OCI-LY3 (cell line): ENCODE measurements at regions not wholly inside any gene's neighbourhood (a gene's known extent, or its start where the extent isn't known, plus 50 kb on each side); places are given as distances from the start of the nearest gene placed in this dataset.
"Not testable (repeated sequence)": the region's sequence is repeated elsewhere in the genome, so short reads cannot be mapped to it uniquely, and the experiment has no call there.

Source experiments
- CTCF ChIP-seq: fragments of 200-600, 300-600 bp; sonication (generic); IDR thresholded peaks from 2 replicates; pipeline ENCODE4 v1.5.1; 2014; ENCODE audit warnings: antibody characterized with exemption, low read length, low read depth
- EZH2phosphoT487 ChIP-seq: fragments of 200-600 bp; shearing (Covaris generic); IDR thresholded peaks from 2 replicates; pipeline ENCODE4 v1.6.1; 2018; ENCODE audit warnings: antibody characterized with exemption, mixed run types, low read depth

GRCh38 chr10:47593805-47594204, 70.4 kb upstream of the AGAP9 start:
- TF ChIP-seq CTCF, EZH2phosphoT487: not testable (repeated sequence)
